ENCODE measurements at regions not wholly inside any gene's neighbourhood (a gene's known extent, or its start where the extent isn't known, plus 50 kb on each side); places are given as distances from the start of the nearest gene placed in this dataset.

- Histone ChIP-seq H3K4me1 (ENCODE audit: control insufficient read depth in 1 of 2, low read depth in 2 of 2) (no peaks in the 10 kb centered on the region), H3K27ac (no peak overlapping the region), H3K36me3 (no peaks in the 10 kb centered on the region), H3K9me3 (no peaks in the 10 kb centered on the region), H3K27me3 (replicated peaks; ENCODE audit: insufficient read depth) (no peaks in the 10 kb centered on the region), H3K4me3 (no peak overlapping the region)
- no peak for DNase-seq (ENCODE audit: low spot score)
- ATAC-seq (ENCODE audit: insufficient number of reproducible peaks, low FRiP score, low read depth): no peak
- TF ChIP-seq CTCF (IDR thresholded peaks at IDR 0.05): no peak
Observed at GRCh38 chr2:104158191-104158590, 695.7 kb upstream of the POU3F3 start.

- TF ChIP-seq CTCF (IDR thresholded peaks at IDR 0.05): no peak
Observed at GRCh38 chr2:104163611-104164130, 690.2 kb upstream of the POU3F3 start.

GRCh38 chr2:104164721-104165252 is 689.1 kb upstream of the POU3F3 start:
- Histone ChIP-seq H3K4me1 (ENCODE audit: control insufficient read depth in 1 of 2, low read depth in 2 of 2) (no peaks in the 10 kb centered on the region), H3K27ac (no peak overlapping the region), H3K9me3 (no peaks in the 10 kb centered on the region), H3K4me3 (no peak overlapping the region), H3K36me3 (no peaks in the 10 kb centered on the region), H3K27me3 (replicated peaks; ENCODE audit: insufficient read depth) (no peaks in the 10 kb centered on the region)
- no peak for TF ChIP-seq CTCF (IDR thresholded peaks at IDR 0.05)
- DNase-seq (ENCODE audit: low spot score): no peak
- no peak for ATAC-seq (ENCODE audit: insufficient number of reproducible peaks, low FRiP score, low read depth)

More at GRCh38 chr2:104163611-104164130, 690.2 kb upstream of the POU3F3 start:
- H3K36me3 ChIP-seq: no peaks in the 10 kb centered on the region
- H3K4me3 ChIP-seq: no peak overlapping the region
- ATAC-seq (ENCODE audit: insufficient number of reproducible peaks, low FRiP score, low read depth): no peak
- no peak for DNase-seq (ENCODE audit: low spot score)
- H3K4me1 ChIP-seq (ENCODE audit: control insufficient read depth in 1 of 2, low read depth in 2 of 2): no peaks in the 10 kb centered on the region
- H3K9me3 ChIP-seq: no peaks in the 10 kb centered on the region
- H3K27me3 ChIP-seq (replicated peaks; ENCODE audit: insufficient read depth): no peaks in the 10 kb centered on the region
- no peak overlapping the region for H3K27ac ChIP-seq

GRCh38 chr2:104177179-104177578 is 676.7 kb upstream of the POU3F3 start:
- H3K4me1 ChIP-seq (ENCODE audit: control insufficient read depth in 1 of 2, low read depth in 2 of 2): no peaks in the 10 kb centered on the region
- H3K4me3 ChIP-seq: no peak overlapping the region
- H3K9me3 ChIP-seq: peaks cover 7% of the 10 kb centered on the region
- ATAC-seq (ENCODE audit: insufficient number of reproducible peaks, low FRiP score, low read depth): no peak
- H3K27me3 ChIP-seq (replicated peaks; ENCODE audit: insufficient read depth): no peaks in the 10 kb centered on the region
- DNase-seq (ENCODE audit: low spot score): no peak
- TF ChIP-seq CTCF (IDR thresholded peaks at IDR 0.05): no peak
- no peak overlapping the region for H3K27ac ChIP-seq
- no peaks in the 10 kb centered on the region for H3K36me3 ChIP-seq

- no peak for ATAC-seq (ENCODE audit: insufficient number of reproducible peaks, low FRiP score, low read depth)
- no peak for TF ChIP-seq CTCF (IDR thresholded peaks at IDR 0.05)
- no peak overlapping the region for H3K27ac ChIP-seq
- no peaks in the 10 kb centered on the region for H3K36me3 ChIP-seq
- H3K9me3 ChIP-seq: peaks cover 7% of the 10 kb centered on the region
- DNase-seq (ENCODE audit: low spot score): no peak
- H3K27me3 ChIP-seq (replicated peaks; ENCODE audit: insufficient read depth): no peaks in the 10 kb centered on the region
- H3K4me1 ChIP-seq (ENCODE audit: control insufficient read depth in 1 of 2, low read depth in 2 of 2): no peaks in the 10 kb centered on the region
- H3K4me3 ChIP-seq: no peak overlapping the region
Observed at GRCh38 chr2:104179644-104180043, 674.3 kb upstream of the POU3F3 start.

Data from thoracic aorta (tissue), 2 donors.